ENCODE measurements at regions not wholly inside any gene's neighbourhood (a gene's known extent, or its start where the extent isn't known, plus 50 kb on each side); places are given as distances from the start of the nearest gene placed in this dataset.

- no peaks in the 10 kb centered on the region for H3K9me3 ChIP-seq (ENCODE audit: control insufficient read depth, insufficient read depth, low read length)
- no peaks in the 10 kb centered on the region for H3K4me1 ChIP-seq (ENCODE audit: control insufficient read depth, low read length)
- no peak overlapping the region for H3K4me3 ChIP-seq (ENCODE audit: low read length)
- no peaks in the 10 kb centered on the region for H3K79me2 ChIP-seq (ENCODE audit: control insufficient read depth, low read length)
- no peaks in the 10 kb centered on the region for H3K36me3 ChIP-seq (ENCODE audit: control insufficient read depth, low read length)
- no peak overlapping the region for H3K4me2 ChIP-seq (ENCODE audit: low read length)
- no peaks in the 10 kb centered on the region; the same call in 1 of the 2 replicates for H3K9me2 ChIP-seq (replicated peaks; ENCODE audit: control insufficient read depth, low read length)
- no peaks in the 10 kb centered on the region for H3K27me3 ChIP-seq (ENCODE audit: control insufficient read depth, low read length)
- no peak overlapping the region for H3K27ac ChIP-seq (ENCODE audit: low read depth, low read length)
- H3F3A ChIP-seq (ENCODE audit: control insufficient read depth, insufficient read depth) = no peaks in the 10 kb centered on the region
- no peaks in the 10 kb centered on the region for H4K20me1 ChIP-seq (ENCODE audit: control insufficient read depth, insufficient read depth, low read depth, low read length)
- TF ChIP-seq, protein P1, sequence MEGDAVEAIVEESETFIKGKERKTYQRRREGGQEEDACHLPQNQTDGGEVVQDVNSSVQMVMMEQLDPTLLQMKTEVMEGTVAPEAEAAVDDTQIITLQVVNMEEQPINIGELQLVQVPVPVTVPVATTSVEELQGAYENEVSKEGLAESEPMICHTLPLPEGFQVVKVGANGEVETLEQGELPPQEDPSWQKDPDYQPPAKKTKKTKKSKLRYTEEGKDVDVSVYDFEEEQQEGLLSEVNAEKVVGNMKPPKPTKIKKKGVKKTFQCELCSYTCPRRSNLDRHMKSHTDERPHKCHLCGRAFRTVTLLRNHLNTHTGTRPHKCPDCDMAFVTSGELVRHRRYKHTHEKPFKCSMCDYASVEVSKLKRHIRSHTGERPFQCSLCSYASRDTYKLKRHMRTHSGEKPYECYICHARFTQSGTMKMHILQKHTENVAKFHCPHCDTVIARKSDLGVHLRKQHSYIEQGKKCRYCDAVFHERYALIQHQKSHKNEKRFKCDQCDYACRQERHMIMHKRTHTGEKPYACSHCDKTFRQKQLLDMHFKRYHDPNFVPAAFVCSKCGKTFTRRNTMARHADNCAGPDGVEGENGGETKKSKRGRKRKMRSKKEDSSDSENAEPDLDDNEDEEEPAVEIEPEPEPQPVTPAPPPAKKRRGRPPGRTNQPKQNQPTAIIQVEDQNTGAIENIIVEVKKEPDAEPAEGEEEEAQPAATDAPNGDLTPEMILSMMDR (IDR thresholded peaks at IDR 0.05; ENCODE audit: low read depth, low read length, poor library complexity, severe bottlenecking) = no peak
- TF ChIP-seq EZH2phosphoT487 (IDR thresholded peaks at IDR 0.05; ENCODE audit: borderline replicate concordance, low read length) = no peak
Observed at GRCh38 chr6:80438772-80439171, 332.3 kb downstream of the BCKDHB start.

- TF ChIP-seq, protein P1 (IDR thresholded peaks at IDR 0.05; ENCODE audit: low read depth, low read length, poor library complexity, severe bottlenecking) = no peak
- no peaks in the 10 kb centered on the region for H3K79me2 ChIP-seq (ENCODE audit: control insufficient read depth, low read length)
- no peaks in the 10 kb centered on the region for H3K4me1 ChIP-seq (ENCODE audit: control insufficient read depth, low read length)
- H3K27ac ChIP-seq (ENCODE audit: low read depth, low read length) = no peak overlapping the region
- H3K27me3 ChIP-seq (ENCODE audit: control insufficient read depth, low read length) = no peaks in the 10 kb centered on the region
- H3K9me3 ChIP-seq (ENCODE audit: control insufficient read depth, insufficient read depth, low read length) = no peaks in the 10 kb centered on the region
- H3K4me2 ChIP-seq (ENCODE audit: low read length) = no peak overlapping the region
- H4K20me1 ChIP-seq (ENCODE audit: control insufficient read depth, insufficient read depth, low read depth, low read length) = no peaks in the 10 kb centered on the region
- H3F3A ChIP-seq (ENCODE audit: control insufficient read depth, insufficient read depth) = no peaks in the 10 kb centered on the region
- no peaks in the 10 kb centered on the region for H3K36me3 ChIP-seq (ENCODE audit: control insufficient read depth, low read length)
- H3K9me2 ChIP-seq (replicated peaks; ENCODE audit: control insufficient read depth, low read length) = no peaks in the 10 kb centered on the region; the same call in 1 of the 2 replicates
- no peak overlapping the region for H3K4me3 ChIP-seq (ENCODE audit: low read length)
Observed at GRCh38 chr6:80437801-80438200, 331.3 kb downstream of the BCKDHB start.

- Histone ChIP-seq H3K27ac (ENCODE audit: low read depth, low read length) (no peak overlapping the region), H4K20me1 (ENCODE audit: control insufficient read depth, insufficient read depth, low read depth, low read length) (no peaks in the 10 kb centered on the region), H3K9me3 (ENCODE audit: control insufficient read depth, insufficient read depth, low read length) (no peaks in the 10 kb centered on the region), H3K79me2 (ENCODE audit: control insufficient read depth, low read length) (no peaks in the 10 kb centered on the region), H3K4me3 (ENCODE audit: low read length) (no peak overlapping the region), H3K4me1 (ENCODE audit: control insufficient read depth, low read length) (no peaks in the 10 kb centered on the region), H3K36me3 (ENCODE audit: control insufficient read depth, low read length) (no peaks in the 10 kb centered on the region), H3K27me3 (ENCODE audit: control insufficient read depth, low read length) (no peaks in the 10 kb centered on the region), H3F3A (ENCODE audit: control insufficient read depth, insufficient read depth) (no peaks in the 10 kb centered on the region), H3K4me2 (ENCODE audit: low read length) (no peak overlapping the region), H3K9me2 (replicated peaks; ENCODE audit: control insufficient read depth, low read length) (no peaks in the 10 kb centered on the region; the same call in 1 of the 2 replicates)
- no peak for TF ChIP-seq EZH2phosphoT487 (IDR thresholded peaks at IDR 0.05; ENCODE audit: borderline replicate concordance, low read length)
- TF ChIP-seq, protein P1 (IDR thresholded peaks at IDR 0.05; ENCODE audit: low read depth, low read length, poor library complexity, severe bottlenecking) = no peak
Observed at GRCh38 chr6:80437221-80437620, 330.8 kb downstream of the BCKDHB start.

DNA sequence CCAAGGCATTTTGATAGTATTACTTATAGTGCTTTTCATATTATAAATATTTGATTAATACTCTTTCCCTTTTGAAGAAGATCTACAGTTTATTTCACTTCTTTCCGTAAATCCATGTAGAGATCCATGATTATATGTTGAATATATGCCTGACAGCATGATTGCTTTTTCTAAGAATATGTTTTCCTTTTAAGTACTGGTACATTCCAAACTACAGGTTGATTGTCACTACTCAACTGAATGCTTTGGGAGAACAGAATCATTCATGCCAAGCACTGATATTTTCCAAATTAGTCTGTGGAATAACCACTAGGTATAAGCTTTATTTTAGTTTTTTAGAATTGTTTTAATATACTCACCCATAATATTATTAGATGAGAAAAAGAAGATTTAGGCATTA, 330.2 kb downstream of the BCKDHB start:
- TF ChIP-seq EZH2phosphoT487 (IDR thresholded peaks at IDR 0.05; ENCODE audit: borderline replicate concordance, low read length) = no peak
- TF ChIP-seq, protein P1 (IDR thresholded peaks at IDR 0.05; ENCODE audit: low read depth, low read length, poor library complexity, severe bottlenecking) = no peak
- no peak overlapping the region for H3K27ac ChIP-seq (ENCODE audit: low read depth, low read length)
- H3K9me2 ChIP-seq (replicated peaks; ENCODE audit: control insufficient read depth, low read length) = no peaks in the 10 kb centered on the region; the same call in 1 of the 2 replicates
- H3K9me3 ChIP-seq (ENCODE audit: control insufficient read depth, insufficient read depth, low read length) = no peaks in the 10 kb centered on the region
- H3K4me3 ChIP-seq (ENCODE audit: low read length) = no peak overlapping the region
- no peak overlapping the region for H3K4me2 ChIP-seq (ENCODE audit: low read length)
- H3K27me3 ChIP-seq (ENCODE audit: control insufficient read depth, low read length) = no peaks in the 10 kb centered on the region
- no peaks in the 10 kb centered on the region for H3K36me3 ChIP-seq (ENCODE audit: control insufficient read depth, low read length)
- H3K79me2 ChIP-seq (ENCODE audit: control insufficient read depth, low read length) = no peaks in the 10 kb centered on the region
- H3F3A ChIP-seq (ENCODE audit: control insufficient read depth, insufficient read depth) = no peaks in the 10 kb centered on the region
- no peaks in the 10 kb centered on the region for H3K4me1 ChIP-seq (ENCODE audit: control insufficient read depth, low read length)
- H4K20me1 ChIP-seq (ENCODE audit: control insufficient read depth, insufficient read depth, low read depth, low read length) = no peaks in the 10 kb centered on the region

Data from DOHH2 (cell line).